ENCODE measurements at regions not wholly inside any gene's neighbourhood (a gene's known extent, or its start where the extent isn't known, plus 50 kb on each side); places are given as distances from the start of the nearest gene placed in this dataset.

GRCh38 chr21:35375115-35375514 lies 326.0 kb upstream of the RUNX1 start:
- TF ChIP-seq CTCF (IDR thresholded peaks at IDR 0.05; ENCODE audit: low read length) (no peak), EZH2phosphoT487 (IDR thresholded peaks at IDR 0.05; ENCODE audit: low read length) (no peak)
